ENCODE measurements at regions not wholly inside any gene's neighbourhood (a gene's known extent, or its start where the extent isn't known, plus 50 kb on each side); places are given as distances from the start of the nearest gene placed in this dataset.

DNA sequence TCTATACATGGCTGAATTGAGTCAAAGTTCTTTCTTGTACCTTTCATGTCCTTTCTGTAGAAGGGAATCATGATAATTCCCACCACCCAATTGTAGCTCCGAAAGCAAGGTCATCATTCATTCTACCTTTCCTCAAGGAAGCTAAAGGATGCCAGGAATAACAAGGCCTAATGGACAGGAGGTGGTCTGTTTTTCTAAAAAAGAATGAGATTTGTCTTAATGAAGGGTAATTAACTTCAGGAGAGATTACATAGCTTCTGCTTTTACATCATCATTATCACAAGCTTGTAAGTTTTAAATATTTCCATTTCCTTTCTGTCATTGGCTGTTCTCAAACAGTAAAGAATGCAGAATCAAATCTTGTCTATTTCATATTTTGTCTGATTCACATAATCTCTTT is 249.5 kb upstream of the SORCS1 start:
- TF ChIP-seq, protein P1, sequence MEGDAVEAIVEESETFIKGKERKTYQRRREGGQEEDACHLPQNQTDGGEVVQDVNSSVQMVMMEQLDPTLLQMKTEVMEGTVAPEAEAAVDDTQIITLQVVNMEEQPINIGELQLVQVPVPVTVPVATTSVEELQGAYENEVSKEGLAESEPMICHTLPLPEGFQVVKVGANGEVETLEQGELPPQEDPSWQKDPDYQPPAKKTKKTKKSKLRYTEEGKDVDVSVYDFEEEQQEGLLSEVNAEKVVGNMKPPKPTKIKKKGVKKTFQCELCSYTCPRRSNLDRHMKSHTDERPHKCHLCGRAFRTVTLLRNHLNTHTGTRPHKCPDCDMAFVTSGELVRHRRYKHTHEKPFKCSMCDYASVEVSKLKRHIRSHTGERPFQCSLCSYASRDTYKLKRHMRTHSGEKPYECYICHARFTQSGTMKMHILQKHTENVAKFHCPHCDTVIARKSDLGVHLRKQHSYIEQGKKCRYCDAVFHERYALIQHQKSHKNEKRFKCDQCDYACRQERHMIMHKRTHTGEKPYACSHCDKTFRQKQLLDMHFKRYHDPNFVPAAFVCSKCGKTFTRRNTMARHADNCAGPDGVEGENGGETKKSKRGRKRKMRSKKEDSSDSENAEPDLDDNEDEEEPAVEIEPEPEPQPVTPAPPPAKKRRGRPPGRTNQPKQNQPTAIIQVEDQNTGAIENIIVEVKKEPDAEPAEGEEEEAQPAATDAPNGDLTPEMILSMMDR (conservative IDR thresholded peaks at IDR 0.05; ENCODE audit: low read depth in 2 of 2), result no peak
- TF ChIP-seq EZH2 (IDR thresholded peaks at IDR 0.05; ENCODE audit: low read depth, unreplicated experiment), result no peak
- TF ChIP-seq, protein P2, sequence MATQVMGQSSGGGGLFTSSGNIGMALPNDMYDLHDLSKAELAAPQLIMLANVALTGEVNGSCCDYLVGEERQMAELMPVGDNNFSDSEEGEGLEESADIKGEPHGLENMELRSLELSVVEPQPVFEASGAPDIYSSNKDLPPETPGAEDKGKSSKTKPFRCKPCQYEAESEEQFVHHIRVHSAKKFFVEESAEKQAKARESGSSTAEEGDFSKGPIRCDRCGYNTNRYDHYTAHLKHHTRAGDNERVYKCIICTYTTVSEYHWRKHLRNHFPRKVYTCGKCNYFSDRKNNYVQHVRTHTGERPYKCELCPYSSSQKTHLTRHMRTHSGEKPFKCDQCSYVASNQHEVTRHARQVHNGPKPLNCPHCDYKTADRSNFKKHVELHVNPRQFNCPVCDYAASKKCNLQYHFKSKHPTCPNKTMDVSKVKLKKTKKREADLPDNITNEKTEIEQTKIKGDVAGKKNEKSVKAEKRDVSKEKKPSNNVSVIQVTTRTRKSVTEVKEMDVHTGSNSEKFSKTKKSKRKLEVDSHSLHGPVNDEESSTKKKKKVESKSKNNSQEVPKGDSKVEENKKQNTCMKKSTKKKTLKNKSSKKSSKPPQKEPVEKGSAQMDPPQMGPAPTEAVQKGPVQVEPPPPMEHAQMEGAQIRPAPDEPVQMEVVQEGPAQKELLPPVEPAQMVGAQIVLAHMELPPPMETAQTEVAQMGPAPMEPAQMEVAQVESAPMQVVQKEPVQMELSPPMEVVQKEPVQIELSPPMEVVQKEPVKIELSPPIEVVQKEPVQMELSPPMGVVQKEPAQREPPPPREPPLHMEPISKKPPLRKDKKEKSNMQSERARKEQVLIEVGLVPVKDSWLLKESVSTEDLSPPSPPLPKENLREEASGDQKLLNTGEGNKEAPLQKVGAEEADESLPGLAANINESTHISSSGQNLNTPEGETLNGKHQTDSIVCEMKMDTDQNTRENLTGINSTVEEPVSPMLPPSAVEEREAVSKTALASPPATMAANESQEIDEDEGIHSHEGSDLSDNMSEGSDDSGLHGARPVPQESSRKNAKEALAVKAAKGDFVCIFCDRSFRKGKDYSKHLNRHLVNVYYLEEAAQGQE (IDR thresholded peaks at IDR 0.05; ENCODE audit: unreplicated experiment), result no peak
- no peak for TF ChIP-seq POLR2AphosphoS5 (IDR thresholded peaks at IDR 0.05; ENCODE audit: low read depth)
- no peak for TF ChIP-seq NANOG (IDR thresholded peaks at IDR 0.05; ENCODE audit: borderline replicate concordance)
- TF ChIP-seq EZH2phosphoT487 (IDR thresholded peaks at IDR 0.05; ENCODE audit: unreplicated experiment), result no peak

All from GM23338 (cell line).